Type B pancreatic cell (in vitro differentiated cells): ENCODE measurements at regions not wholly inside any gene's neighbourhood (a gene's known extent, or its start where the extent isn't known, plus 50 kb on each side); places are given as distances from the start of the nearest gene placed in this dataset.
"Not testable (repeated sequence)": the region's sequence is repeated elsewhere in the genome, so short reads cannot be mapped to it uniquely, and the experiment has no call there.

Experiments
- DNase-seq: peaks from one replicate; pipeline ENCODE4 v3.0.0; 2021; ENCODE audit warnings: mixed read lengths; ENCODE audit not compliant: unreplicated experiment; ENCODE audit errors: extremely low spot score
- H3K27ac Mint-ChIP-seq: 2 replicates; pipeline ENCODE4 v1.8.0; 2021; ENCODE audit warnings: mild to moderate bottlenecking, mixed read lengths
- H3K27me3 Mint-ChIP-seq: 2 replicates; pipeline ENCODE4 v1.8.0; 2021; ENCODE audit warnings: mixed read lengths
- H3K36me3 Mint-ChIP-seq: 2 replicates; pipeline ENCODE4 v1.8.0; 2021; ENCODE audit warnings: mixed read lengths
- H3K4me1 Mint-ChIP-seq: one replicate; pipeline ENCODE4 v1.8.0; 2021; ENCODE audit warnings: mixed read lengths; ENCODE audit not compliant: unreplicated experiment
- H3K4me3 Mint-ChIP-seq: 2 replicates; pipeline ENCODE4 v1.8.0; 2021; ENCODE audit warnings: mild to moderate bottlenecking, mixed read lengths
- H3K9me3 Mint-ChIP-seq: 2 replicates; pipeline ENCODE4 v1.8.0; 2021; ENCODE audit warnings: mixed read lengths
- TF ChIP-seq, protein P1 (sequence below): fragments of 200-600 bp; sonication (generic); conservative IDR thresholded peaks from 2 replicates; pipeline ENCODE4 v1.5.0; 2021; ENCODE audit warnings: antibody characterized with exemption, mild to moderate bottlenecking

DNA sequence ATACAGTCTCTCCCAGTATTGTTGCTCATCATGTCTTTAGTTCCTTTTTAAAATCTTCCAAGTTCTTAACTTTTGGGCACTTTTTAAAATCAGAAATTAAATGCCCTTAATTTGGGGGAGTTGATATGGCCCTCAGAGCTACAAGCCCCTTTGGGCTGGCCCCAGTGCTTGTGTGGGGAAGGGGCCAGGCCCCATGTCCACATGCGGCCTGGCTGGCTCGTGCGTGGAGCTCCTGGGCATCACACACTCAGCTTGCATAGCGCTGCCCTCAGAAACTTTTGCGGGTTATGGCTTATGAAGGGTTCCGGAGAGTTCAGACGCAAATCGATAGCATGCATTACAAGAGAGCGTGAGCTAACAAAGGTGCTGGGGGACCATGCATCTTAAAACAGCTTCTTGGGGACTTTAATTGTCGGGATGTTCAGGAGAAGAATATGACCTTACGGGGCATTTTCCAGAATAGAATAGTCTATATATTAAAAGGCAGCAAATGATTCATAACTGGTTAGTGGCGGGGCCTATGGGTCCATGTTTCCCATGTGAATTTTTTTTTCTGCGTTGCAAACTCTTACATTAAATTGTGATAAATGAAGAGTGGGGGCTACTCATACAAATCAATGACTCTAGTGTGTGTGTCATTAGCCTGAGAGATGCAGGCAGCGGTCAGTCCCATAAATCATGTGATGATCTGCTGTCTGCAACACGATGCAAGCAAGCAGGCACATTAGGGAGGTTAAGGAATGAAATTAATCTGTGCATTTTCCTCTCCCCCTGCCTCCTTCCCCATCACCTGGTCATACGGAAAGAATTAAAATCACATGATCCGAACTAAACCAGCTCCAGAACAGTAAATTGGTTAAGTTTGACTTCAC lies 185.8 kb upstream of the TSHZ3 start:
- peaks cover 16% of the 10 kb centered on the region for H3K4me1 Mint-ChIP-seq
- TF ChIP-seq, protein P1, sequence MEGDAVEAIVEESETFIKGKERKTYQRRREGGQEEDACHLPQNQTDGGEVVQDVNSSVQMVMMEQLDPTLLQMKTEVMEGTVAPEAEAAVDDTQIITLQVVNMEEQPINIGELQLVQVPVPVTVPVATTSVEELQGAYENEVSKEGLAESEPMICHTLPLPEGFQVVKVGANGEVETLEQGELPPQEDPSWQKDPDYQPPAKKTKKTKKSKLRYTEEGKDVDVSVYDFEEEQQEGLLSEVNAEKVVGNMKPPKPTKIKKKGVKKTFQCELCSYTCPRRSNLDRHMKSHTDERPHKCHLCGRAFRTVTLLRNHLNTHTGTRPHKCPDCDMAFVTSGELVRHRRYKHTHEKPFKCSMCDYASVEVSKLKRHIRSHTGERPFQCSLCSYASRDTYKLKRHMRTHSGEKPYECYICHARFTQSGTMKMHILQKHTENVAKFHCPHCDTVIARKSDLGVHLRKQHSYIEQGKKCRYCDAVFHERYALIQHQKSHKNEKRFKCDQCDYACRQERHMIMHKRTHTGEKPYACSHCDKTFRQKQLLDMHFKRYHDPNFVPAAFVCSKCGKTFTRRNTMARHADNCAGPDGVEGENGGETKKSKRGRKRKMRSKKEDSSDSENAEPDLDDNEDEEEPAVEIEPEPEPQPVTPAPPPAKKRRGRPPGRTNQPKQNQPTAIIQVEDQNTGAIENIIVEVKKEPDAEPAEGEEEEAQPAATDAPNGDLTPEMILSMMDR: no peak
- no peak overlapping the region for H3K4me3 Mint-ChIP-seq
- peak overlapping the region; percentile 43 for H3K27ac Mint-ChIP-seq
- H3K36me3 Mint-ChIP-seq: peaks cover 4% of the 10 kb centered on the region
- H3K9me3 Mint-ChIP-seq: peaks cover 11% of the 10 kb centered on the region
- DNase-seq: peak; percentile 40
- H3K27me3 Mint-ChIP-seq: peaks cover 19% of the 10 kb centered on the region

DNA sequence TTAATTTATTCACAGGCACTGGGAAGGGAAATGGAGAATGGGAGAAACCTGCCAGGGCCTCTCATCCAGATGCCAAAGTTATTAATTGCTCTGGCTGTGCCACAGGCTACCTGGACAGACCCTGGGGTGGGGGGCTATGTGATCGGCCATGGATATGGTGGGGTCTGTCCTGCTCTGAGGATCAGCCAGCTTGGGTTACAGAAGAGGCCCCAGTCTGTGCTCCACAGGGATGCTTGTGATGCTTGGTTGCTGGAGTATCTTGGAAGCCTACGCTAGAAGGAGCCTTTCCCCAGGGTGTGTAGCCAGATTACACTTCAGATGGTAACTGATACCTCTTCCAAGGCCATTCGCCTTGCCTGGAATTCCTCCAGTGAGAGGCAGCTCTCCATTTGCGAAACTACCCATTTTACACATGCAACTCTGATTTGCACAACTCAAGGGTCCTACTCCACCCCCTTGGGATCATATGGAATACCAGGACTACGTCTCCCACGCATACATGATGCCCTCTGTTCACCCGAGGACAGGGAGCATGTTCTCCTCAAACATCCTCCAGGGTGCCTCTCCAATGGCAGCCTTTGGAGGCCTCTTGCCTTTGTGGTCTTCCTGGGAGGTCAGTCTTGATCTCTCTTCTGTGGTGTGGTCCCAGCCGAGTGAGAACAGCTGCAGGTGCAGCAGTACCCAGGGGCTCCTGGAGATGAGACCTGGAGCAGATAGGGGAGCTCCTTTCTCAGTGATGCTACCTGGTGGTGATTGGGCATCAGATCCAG lies 186.6 kb upstream of the TSHZ3 start:
- H3K4me1 Mint-ChIP-seq: peaks cover 16% of the 10 kb centered on the region

DNA sequence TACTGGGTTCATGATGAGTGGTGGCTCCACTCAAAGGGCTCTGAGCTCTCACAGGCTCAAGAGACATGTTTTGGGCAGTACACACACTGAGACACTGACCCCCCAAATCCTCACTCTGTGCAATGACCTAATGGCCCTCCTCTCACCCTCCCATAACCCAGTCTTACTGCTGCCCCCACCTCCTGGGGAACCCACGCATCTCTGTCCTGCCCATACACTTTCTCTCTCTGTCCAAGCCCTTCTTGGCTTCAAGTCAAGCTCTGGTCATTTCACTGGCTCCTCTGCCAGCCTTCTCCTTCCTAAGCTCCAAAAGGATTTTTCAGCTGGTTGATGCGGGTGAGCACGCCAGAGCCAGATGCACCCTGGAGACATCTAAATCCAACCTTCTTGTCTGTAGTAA lies 187.9 kb upstream of the TSHZ3 start:
- TF ChIP-seq, protein P1: no peak
- DNase-seq: no peak
- Mint-ChIP-seq H3K4me1 (peaks cover 16% of the 10 kb centered on the region), H3K4me3 (no peak overlapping the region), H3K27me3 (peaks cover 33% of the 10 kb centered on the region), H3K27ac (no peak overlapping the region), H3K36me3 (peaks cover 4% of the 10 kb centered on the region), H3K9me3 (peaks cover 11% of the 10 kb centered on the region)

More for the DNA sequence above, 186.6 kb upstream of the TSHZ3 start:
- peaks cover 25% of the 10 kb centered on the region for H3K27me3 Mint-ChIP-seq
- TF ChIP-seq, protein P1: no peak
- DNase-seq: peak; percentile 44
- peaks cover 4% of the 10 kb centered on the region for H3K36me3 Mint-ChIP-seq
- no peak overlapping the region for H3K27ac Mint-ChIP-seq
- H3K9me3 Mint-ChIP-seq: peaks cover 11% of the 10 kb centered on the region
- H3K4me3 Mint-ChIP-seq: no peak overlapping the region

DNA sequence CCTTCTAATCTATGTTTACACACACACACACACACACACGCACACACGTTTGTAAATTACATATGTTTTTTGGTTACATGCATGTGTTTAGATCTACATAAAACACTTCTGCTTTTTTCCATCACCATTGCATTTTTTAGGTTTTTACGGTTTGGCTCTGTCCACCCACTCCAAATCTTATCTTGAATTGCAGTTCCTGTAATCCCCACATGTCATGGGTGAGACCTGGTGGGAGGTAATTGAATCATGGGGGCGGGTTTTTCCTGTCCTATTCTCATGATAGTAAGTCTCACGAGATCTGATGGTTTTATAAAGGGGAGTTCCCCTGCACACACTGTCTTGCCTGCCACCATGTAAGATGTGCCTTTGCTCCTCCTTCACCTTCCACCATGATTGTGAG lies 188.7 kb upstream of the TSHZ3 start:
- not testable (repeated sequence) for H3K27ac Mint-ChIP-seq, DNase-seq, H3K36me3 Mint-ChIP-seq, H3K4me3 Mint-ChIP-seq
- Mint-ChIP-seq H3K9me3 (peaks cover 11% of the 10 kb centered on the region), H3K27me3 (peaks cover 39% of the 10 kb centered on the region), H3K4me1 (peaks cover 16% of the 10 kb centered on the region)

DNA sequence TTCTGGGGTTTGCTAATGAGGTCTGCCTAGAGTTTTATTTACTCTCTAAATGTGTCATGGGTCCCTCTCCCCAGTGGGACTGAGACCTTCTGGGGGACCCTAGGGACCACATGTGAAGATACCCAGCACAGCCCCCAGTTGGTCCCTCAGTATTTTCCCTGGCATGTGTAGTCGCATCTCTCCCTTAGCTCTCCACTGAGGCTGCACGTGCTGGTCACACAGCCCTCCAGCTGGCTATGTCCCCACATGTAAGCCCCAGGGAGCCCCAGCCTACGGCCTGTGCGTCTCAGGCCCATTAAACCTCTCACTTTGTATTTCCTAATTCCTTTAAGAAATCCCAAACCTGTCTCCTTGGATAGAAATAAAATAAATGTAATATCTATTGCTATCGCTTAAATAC lies 189.6 kb upstream of the TSHZ3 start:
- Mint-ChIP-seq H3K27me3 (peaks cover 45% of the 10 kb centered on the region), H3K27ac (no peak overlapping the region), H3K4me1 (peaks cover 16% of the 10 kb centered on the region), H3K36me3 (peaks cover 4% of the 10 kb centered on the region), H3K4me3 (no peak overlapping the region), H3K9me3 (peaks cover 12% of the 10 kb centered on the region)
- TF ChIP-seq, protein P1: no peak
- DNase-seq: no peak

DNA sequence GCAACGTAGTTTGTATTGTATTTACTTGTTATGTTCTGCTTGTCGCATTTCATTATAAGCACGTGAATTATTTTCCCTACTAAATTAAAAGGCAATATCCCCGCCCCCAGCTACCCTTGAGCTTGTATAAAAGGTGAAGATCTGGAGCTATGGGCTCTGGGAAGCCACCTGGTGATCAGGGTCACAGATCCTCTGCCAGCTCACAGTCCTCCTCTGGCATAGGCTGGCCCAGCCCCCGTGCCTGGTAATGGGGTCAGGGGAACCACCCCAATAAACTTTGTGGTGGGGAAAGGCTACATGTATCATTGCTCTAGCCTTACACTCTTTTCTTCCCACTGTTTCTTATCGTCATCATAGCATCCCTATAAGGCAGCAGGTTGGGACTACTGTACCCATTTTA lies 190.2 kb upstream of the TSHZ3 start:
- H3K36me3 Mint-ChIP-seq: peaks cover 4% of the 10 kb centered on the region
- TF ChIP-seq, protein P1: no peak
- no peak for DNase-seq
- no peak overlapping the region for H3K4me3 Mint-ChIP-seq
- peaks cover 16% of the 10 kb centered on the region for H3K4me1 Mint-ChIP-seq
- H3K9me3 Mint-ChIP-seq: peaks cover 17% of the 10 kb centered on the region
- H3K27ac Mint-ChIP-seq: no peak overlapping the region
- peaks cover 50% of the 10 kb centered on the region for H3K27me3 Mint-ChIP-seq
